ENCODE measurements at regions not wholly inside any gene's neighbourhood (a gene's known extent, or its start where the extent isn't known, plus 50 kb on each side); places are given as distances from the start of the nearest gene placed in this dataset.

- H3K9me3 ChIP-seq: no peaks in the 10 kb centered on the region
- H3K36me3 ChIP-seq: no peaks in the 10 kb centered on the region
- H3K27me3 ChIP-seq: no peaks in the 10 kb centered on the region
- H3K4me1 ChIP-seq: no peaks in the 10 kb centered on the region
- no peak for TF ChIP-seq EP300 (IDR thresholded peaks at IDR 0.05)
- no peak for TF ChIP-seq POLR2A (IDR thresholded peaks at IDR 0.05; ENCODE audit: low read depth)
- DNase-seq (ENCODE audit: extremely low spot score): no peak
- WGBS: 89% methylated on average over 1 of the region's 1 CpG
- no peak overlapping the region for H3K4me3 ChIP-seq
- no peak overlapping the region for H3K27ac ChIP-seq (replicated peaks in 1 of 4)
- intact Hi-C loops (cut with DNase I): no loop called here
Observed at GRCh38 chr2:152971685-152972084, 253.3 kb downstream of the ARL6IP6 start.

GRCh38 chr2:152962446-152962845 is 244.0 kb downstream of the ARL6IP6 start:
- intact Hi-C loops (cut with DNase I): no loop called here
- H3K27me3 ChIP-seq: no peaks in the 10 kb centered on the region
- H3K27ac ChIP-seq (replicated peaks in 1 of 4): no peak overlapping the region
- H3K4me3 ChIP-seq: no peak overlapping the region
- H3K9me3 ChIP-seq: no peaks in the 10 kb centered on the region
- WGBS: 87% methylated on average over 2 of the region's 2 CpGs
- TF ChIP-seq EP300 (IDR thresholded peaks at IDR 0.05): no peak
- no peak for TF ChIP-seq POLR2AphosphoS5 (IDR thresholded peaks at IDR 0.05)
- TF ChIP-seq CTCF (IDR thresholded peaks at IDR 0.05): no peak
- TF ChIP-seq POLR2A (IDR thresholded peaks at IDR 0.05; ENCODE audit: low read depth): no peak
- no peak for DNase-seq (ENCODE audit: extremely low spot score)
- H3K36me3 ChIP-seq: no peaks in the 10 kb centered on the region
- no peaks in the 10 kb centered on the region for H3K4me1 ChIP-seq

GRCh38 chr2:152961351-152961750 is 242.9 kb downstream of the ARL6IP6 start:
- intact Hi-C loops (cut with DNase I): no loop called here
- WGBS: 58% methylated on average over 4 of the region's 4 CpGs
- no peak for DNase-seq (ENCODE audit: extremely low spot score)
- Histone ChIP-seq H3K27ac (replicated peaks in 1 of 4) (no peak overlapping the region), H3K4me3 (no peak overlapping the region), H3K27me3 (no peaks in the 10 kb centered on the region), H3K4me1 (no peaks in the 10 kb centered on the region), H3K9me3 (no peaks in the 10 kb centered on the region), H3K36me3 (no peaks in the 10 kb centered on the region)
- TF ChIP-seq CTCF (IDR thresholded peaks at IDR 0.05): no peak
- no peak for TF ChIP-seq EP300 (IDR thresholded peaks at IDR 0.05)
- TF ChIP-seq POLR2A (IDR thresholded peaks at IDR 0.05; ENCODE audit: low read depth): no peak
- TF ChIP-seq POLR2AphosphoS5 (IDR thresholded peaks at IDR 0.05): no peak

- H3K27me3 ChIP-seq: no peaks in the 10 kb centered on the region
- 26% methylated on average over 2 of the region's 2 CpGs for WGBS
- no peaks in the 10 kb centered on the region for H3K9me3 ChIP-seq
- intact Hi-C loops (cut with DNase I): no loop called here
- no peak overlapping the region for H3K4me3 ChIP-seq
- DNase-seq (ENCODE audit: extremely low spot score): no peak
- TF ChIP-seq EP300 (IDR thresholded peaks at IDR 0.05) (no peak), CTCF (IDR thresholded peaks at IDR 0.05) (no peak), POLR2AphosphoS5 (IDR thresholded peaks at IDR 0.05) (no peak), POLR2A (IDR thresholded peaks at IDR 0.05; ENCODE audit: low read depth) (no peak)
- H3K27ac ChIP-seq (replicated peaks in 1 of 4): no peak overlapping the region
- no peaks in the 10 kb centered on the region for H3K36me3 ChIP-seq
- H3K4me1 ChIP-seq: peaks cover 0 to 6% (median 0%) of the 10 kb centered on the region in 4 donors
Observed at GRCh38 chr2:152950126-152950525, 231.7 kb downstream of the ARL6IP6 start.

- H3K36me3 ChIP-seq: no peaks in the 10 kb centered on the region
- no peak for TF ChIP-seq EP300 (IDR thresholded peaks at IDR 0.05)
- no peak for TF ChIP-seq POLR2A (IDR thresholded peaks at IDR 0.05; ENCODE audit: low read depth)
- no peak for TF ChIP-seq CTCF (IDR thresholded peaks at IDR 0.05)
- TF ChIP-seq POLR2AphosphoS5 (IDR thresholded peaks at IDR 0.05): no peak
- H3K9me3 ChIP-seq: no peaks in the 10 kb centered on the region
- H3K4me3 ChIP-seq: no peak overlapping the region
- no peaks in the 10 kb centered on the region for H3K27me3 ChIP-seq
- intact Hi-C loops (cut with DNase I): no loop called here
- peaks cover 0 to 8% (median 0%) of the 10 kb centered on the region in 4 donors for H3K4me1 ChIP-seq
- no peak overlapping the region for H3K27ac ChIP-seq (replicated peaks in 1 of 4)
- DNase-seq (ENCODE audit: extremely low spot score): no peak
- WGBS: 32% methylated on average over 2 of the region's 2 CpGs
Observed at GRCh38 chr2:152944099-152944498, 225.7 kb downstream of the ARL6IP6 start.
